ENCODE measurements at regions not wholly inside any gene's neighbourhood (a gene's known extent, or its start where the extent isn't known, plus 50 kb on each side); places are given as distances from the start of the nearest gene placed in this dataset.

DNA sequence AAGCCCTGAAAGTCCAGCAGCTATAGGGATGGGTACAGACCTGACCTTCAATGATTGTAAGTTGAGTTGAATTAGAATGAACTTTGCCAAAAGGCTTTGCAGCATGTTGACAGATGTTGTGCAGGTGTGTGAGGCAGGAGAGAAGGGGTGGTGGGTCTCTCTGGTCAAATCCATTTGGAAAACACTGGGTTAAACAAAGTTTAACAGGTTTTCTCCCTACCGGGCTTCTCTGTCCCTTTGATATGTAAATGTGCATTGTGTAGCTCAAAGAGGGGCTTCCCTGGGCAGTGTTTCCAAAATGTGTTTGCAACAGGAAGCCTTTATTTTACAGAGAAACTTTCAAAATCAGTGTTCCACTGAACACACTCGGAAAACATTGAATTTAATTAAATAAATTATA is 72.1 kb upstream of the BRINP1 start:
- H4K20me1 ChIP-seq (ENCODE audit: control insufficient read depth, insufficient read depth, low read depth, low read length), result no peaks in the 10 kb centered on the region
- H3K4me1 ChIP-seq (ENCODE audit: control insufficient read depth, low read length), result no peaks in the 10 kb centered on the region
- H3K36me3 ChIP-seq (ENCODE audit: control insufficient read depth, low read length), result no peaks in the 10 kb centered on the region
- no peak overlapping the region for H3K4me2 ChIP-seq (ENCODE audit: low read length)
- no peaks in the 10 kb centered on the region for H3K9me3 ChIP-seq (ENCODE audit: control insufficient read depth, insufficient read depth, low read length)
- TF ChIP-seq, protein P1, sequence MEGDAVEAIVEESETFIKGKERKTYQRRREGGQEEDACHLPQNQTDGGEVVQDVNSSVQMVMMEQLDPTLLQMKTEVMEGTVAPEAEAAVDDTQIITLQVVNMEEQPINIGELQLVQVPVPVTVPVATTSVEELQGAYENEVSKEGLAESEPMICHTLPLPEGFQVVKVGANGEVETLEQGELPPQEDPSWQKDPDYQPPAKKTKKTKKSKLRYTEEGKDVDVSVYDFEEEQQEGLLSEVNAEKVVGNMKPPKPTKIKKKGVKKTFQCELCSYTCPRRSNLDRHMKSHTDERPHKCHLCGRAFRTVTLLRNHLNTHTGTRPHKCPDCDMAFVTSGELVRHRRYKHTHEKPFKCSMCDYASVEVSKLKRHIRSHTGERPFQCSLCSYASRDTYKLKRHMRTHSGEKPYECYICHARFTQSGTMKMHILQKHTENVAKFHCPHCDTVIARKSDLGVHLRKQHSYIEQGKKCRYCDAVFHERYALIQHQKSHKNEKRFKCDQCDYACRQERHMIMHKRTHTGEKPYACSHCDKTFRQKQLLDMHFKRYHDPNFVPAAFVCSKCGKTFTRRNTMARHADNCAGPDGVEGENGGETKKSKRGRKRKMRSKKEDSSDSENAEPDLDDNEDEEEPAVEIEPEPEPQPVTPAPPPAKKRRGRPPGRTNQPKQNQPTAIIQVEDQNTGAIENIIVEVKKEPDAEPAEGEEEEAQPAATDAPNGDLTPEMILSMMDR (IDR thresholded peaks at IDR 0.05; ENCODE audit: low read depth, low read length, poor library complexity, severe bottlenecking), result no peak
- TF ChIP-seq EZH2phosphoT487 (IDR thresholded peaks at IDR 0.05; ENCODE audit: borderline replicate concordance, low read length), result no peak
- H3K27ac ChIP-seq (ENCODE audit: low read depth, low read length), result no peak overlapping the region
- no peak overlapping the region for H3K4me3 ChIP-seq (ENCODE audit: low read length)
- no peaks in the 10 kb centered on the region for H3K9me2 ChIP-seq (replicated peaks; ENCODE audit: control insufficient read depth, low read length)
- peaks cover 5% of the 10 kb centered on the region; the same call in 1 of the 2 replicates for H3K27me3 ChIP-seq (ENCODE audit: control insufficient read depth, low read length)
- no peaks in the 10 kb centered on the region for H3F3A ChIP-seq (ENCODE audit: control insufficient read depth, insufficient read depth)
- no peaks in the 10 kb centered on the region for H3K79me2 ChIP-seq (ENCODE audit: control insufficient read depth, low read length)

DNA sequence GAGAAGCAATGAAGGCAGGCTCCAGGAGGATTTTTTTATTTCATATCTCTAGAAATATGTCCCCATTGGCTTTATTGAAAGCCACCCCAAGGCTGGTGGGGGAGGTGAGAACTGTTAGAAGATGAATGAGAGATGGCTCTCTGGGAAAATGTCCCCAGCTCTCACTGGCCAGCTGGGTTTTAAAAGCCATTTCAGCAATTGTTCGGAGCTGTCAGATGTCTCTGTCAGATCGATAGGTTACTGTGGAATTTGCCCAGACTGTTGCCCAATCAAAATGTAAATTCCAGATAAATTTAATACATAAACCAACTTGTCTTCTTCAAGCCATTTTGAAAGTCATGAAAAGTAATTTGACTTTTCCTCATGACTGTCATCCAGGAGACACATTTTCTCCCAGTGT is 67.0 kb upstream of the BRINP1 start:
- Histone ChIP-seq H3F3A (ENCODE audit: control insufficient read depth, insufficient read depth) (no peaks in the 10 kb centered on the region), H3K79me2 (ENCODE audit: control insufficient read depth, low read length) (no peaks in the 10 kb centered on the region), H4K20me1 (ENCODE audit: control insufficient read depth, insufficient read depth, low read depth, low read length) (no peaks in the 10 kb centered on the region), H3K9me2 (replicated peaks; ENCODE audit: control insufficient read depth, low read length) (no peaks in the 10 kb centered on the region), H3K36me3 (ENCODE audit: control insufficient read depth, low read length) (no peaks in the 10 kb centered on the region), H3K27me3 (ENCODE audit: control insufficient read depth, low read length) (no peaks in the 10 kb centered on the region), H3K4me1 (ENCODE audit: control insufficient read depth, low read length) (no peaks in the 10 kb centered on the region), H3K27ac (ENCODE audit: low read depth, low read length) (no peak overlapping the region), H3K9me3 (ENCODE audit: control insufficient read depth, insufficient read depth, low read length) (no peaks in the 10 kb centered on the region), H3K4me3 (ENCODE audit: low read length) (no peak overlapping the region), H3K4me2 (ENCODE audit: low read length) (no peak overlapping the region)
- no peak for TF ChIP-seq EZH2phosphoT487 (IDR thresholded peaks at IDR 0.05; ENCODE audit: borderline replicate concordance, low read length)
- TF ChIP-seq, protein P1 (IDR thresholded peaks at IDR 0.05; ENCODE audit: low read depth, low read length, poor library complexity, severe bottlenecking), result no peak

DNA sequence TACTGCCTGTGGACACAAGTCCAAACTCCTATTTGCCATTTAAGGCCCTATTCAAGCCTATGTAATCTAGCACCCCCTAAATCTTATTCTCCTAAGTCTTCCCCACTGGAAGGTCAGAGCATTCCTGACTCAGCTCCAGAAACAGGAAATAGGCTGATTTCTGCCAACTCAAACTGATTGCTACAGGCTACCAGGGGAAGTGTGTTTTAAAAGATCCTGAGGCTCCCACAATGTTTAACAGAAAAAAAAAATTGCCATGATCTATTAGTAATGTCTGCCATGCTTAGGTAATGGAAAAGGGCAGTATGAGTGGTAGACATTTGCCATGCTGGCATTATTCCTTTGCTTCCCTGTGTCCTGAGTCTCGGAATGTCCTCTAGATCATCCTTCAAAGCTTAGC is 65.8 kb upstream of the BRINP1 start:
- no peaks in the 10 kb centered on the region for H3K9me3 ChIP-seq (ENCODE audit: control insufficient read depth, insufficient read depth, low read length)
- no peaks in the 10 kb centered on the region for H4K20me1 ChIP-seq (ENCODE audit: control insufficient read depth, insufficient read depth, low read depth, low read length)
- H3K27ac ChIP-seq (ENCODE audit: low read depth, low read length), result no peak overlapping the region
- TF ChIP-seq, protein P1 (IDR thresholded peaks at IDR 0.05; ENCODE audit: low read depth, low read length, poor library complexity, severe bottlenecking), result no peak
- no peak for TF ChIP-seq EZH2phosphoT487 (IDR thresholded peaks at IDR 0.05; ENCODE audit: borderline replicate concordance, low read length)
- H3K4me1 ChIP-seq (ENCODE audit: control insufficient read depth, low read length), result no peaks in the 10 kb centered on the region
- H3K27me3 ChIP-seq (ENCODE audit: control insufficient read depth, low read length), result no peaks in the 10 kb centered on the region
- no peaks in the 10 kb centered on the region for H3K9me2 ChIP-seq (replicated peaks; ENCODE audit: control insufficient read depth, low read length)
- no peak overlapping the region for H3K4me3 ChIP-seq (ENCODE audit: low read length)
- H3K4me2 ChIP-seq (ENCODE audit: low read length), result no peak overlapping the region
- no peaks in the 10 kb centered on the region for H3K36me3 ChIP-seq (ENCODE audit: control insufficient read depth, low read length)
- H3K79me2 ChIP-seq (ENCODE audit: control insufficient read depth, low read length), result no peaks in the 10 kb centered on the region
- H3F3A ChIP-seq (ENCODE audit: control insufficient read depth, insufficient read depth), result no peaks in the 10 kb centered on the region

- Histone ChIP-seq H3K27me3 (ENCODE audit: control insufficient read depth, low read length) (no peaks in the 10 kb centered on the region), H3K27ac (ENCODE audit: low read depth, low read length) (no peak overlapping the region), H4K20me1 (ENCODE audit: control insufficient read depth, insufficient read depth, low read depth, low read length) (no peaks in the 10 kb centered on the region), H3K4me3 (ENCODE audit: low read length) (no peak overlapping the region), H3K4me1 (ENCODE audit: control insufficient read depth, low read length) (no peaks in the 10 kb centered on the region), H3F3A (ENCODE audit: control insufficient read depth, insufficient read depth) (no peaks in the 10 kb centered on the region), H3K4me2 (ENCODE audit: low read length) (no peak overlapping the region), H3K36me3 (ENCODE audit: control insufficient read depth, low read length) (no peaks in the 10 kb centered on the region), H3K9me3 (ENCODE audit: control insufficient read depth, insufficient read depth, low read length) (no peaks in the 10 kb centered on the region), H3K9me2 (replicated peaks; ENCODE audit: control insufficient read depth, low read length) (no peaks in the 10 kb centered on the region), H3K79me2 (ENCODE audit: control insufficient read depth, low read length) (no peaks in the 10 kb centered on the region)
- no peak for TF ChIP-seq EZH2phosphoT487 (IDR thresholded peaks at IDR 0.05; ENCODE audit: borderline replicate concordance, low read length)
- TF ChIP-seq, protein P1 (IDR thresholded peaks at IDR 0.05; ENCODE audit: low read depth, low read length, poor library complexity, severe bottlenecking), result no peak
These were observed 63.2 kb upstream of the BRINP1 start for GRCh38 chr9:119432428-119432827.

Measured in DOHH2 (cell line).